H1 (cell line): ENCODE measurements at regions not wholly inside any gene's neighbourhood (a gene's known extent, or its start where the extent isn't known, plus 50 kb on each side); places are given as distances from the start of the nearest gene placed in this dataset.
A peak's percentile ranks its signal among the peaks of the same experiment; 100 is the strongest.
"Not testable (repeated sequence)": the region's sequence is repeated elsewhere in the genome, so short reads cannot be mapped to it uniquely, and the experiment has no call there.

Experiments used
- CTCF ChIA-PET: fragments of 300-600 bp; sonication (Branson Sonifier 250); formaldehyde crosslinking; loops from one replicate; lab custom pipeline; 2021; ENCODE audit not compliant: partially characterized antibody; lab: Charles Lee
- POLR2A ChIA-PET: fragments of 300-600 bp; sonication (Branson Sonifier 250); formaldehyde crosslinking; loops from one replicate; lab custom pipeline; 2021; ENCODE audit warnings: inconsistent platforms; ENCODE audit not compliant: partially characterized antibody; lab: Charles Lee
- DNase-seq, 2 experiments: peaks; one replicate each; pipeline versions ENCODE4 v3.0.0 to v3.0.0-alpha.2; 2010 to 2022; ENCODE audit warnings: low spot score in 2 of 2, low read depth in 1 of 2, mixed read lengths in 1 of 2
- FAIRE-seq: peaks from 2 replicates; lab custom pipeline; 2011; peaks lifted over from hg19 to GRCh38; lab: Jason Lieb, UNC
- H2AFZ ChIP-seq: 2 replicates; pipeline ENCODE4 v1.8.1; 2012; ENCODE audit warnings: low read length, inconsistent platforms
- H2AK5ac ChIP-seq: 2 replicates; pipeline ENCODE4 v1.6.1; 2013; ENCODE audit warnings: low read depth, low read length
- H2BK120ac ChIP-seq: replicated peaks from 2 replicates; pipeline ENCODE3; 2013; ENCODE audit warnings: low read depth, low read length, inconsistent platforms
- H2BK12ac ChIP-seq: 2 replicates; pipeline ENCODE4 v1.6.1; 2013; ENCODE audit warnings: low read depth, low read length
- H2BK15ac ChIP-seq: 2 replicates; pipeline ENCODE4 v1.6.1; 2013; ENCODE audit warnings: low read length
- H2BK20ac ChIP-seq: 2 replicates; pipeline ENCODE4 v1.6.1; 2013; ENCODE audit warnings: low read length
- H2BK5ac ChIP-seq: 2 replicates; pipeline ENCODE4 v1.6.1; 2013; ENCODE audit warnings: low read depth, low read length
- H3K14ac ChIP-seq: 2 replicates; pipeline ENCODE4 v1.6.1; 2013; ENCODE audit warnings: inconsistent platforms; ENCODE audit not compliant: insufficient read length
- H3K18ac ChIP-seq: 2 replicates; pipeline ENCODE4 v1.6.1; 2013; ENCODE audit warnings: low read length; ENCODE audit errors: extremely low read depth
- H3K23ac ChIP-seq: 2 replicates; pipeline ENCODE4 v1.6.1; 2013; ENCODE audit warnings: inconsistent platforms; ENCODE audit not compliant: insufficient read length
- H3K23me2 ChIP-seq: 2 replicates; pipeline ENCODE4 v1.6.1; 2013; ENCODE audit warnings: low read depth, low read length
- H3K27ac ChIP-seq: 2 replicates; pipeline ENCODE4 v1.6.1; 2011; ENCODE audit warnings: low read depth, low read length, inconsistent platforms
- H3K27me3 ChIP-seq, 4 experiments: replicated peaks in 1 of 4; 1 replicate in 1 of 4; 2 replicates in 3 of 4; pipeline versions ENCODE4 v1.6.1 to v1.8.1; 2011 to 2013; ENCODE audit warnings: low read length in 3 of 4, mild to moderate bottlenecking in 3 of 4, inconsistent platforms in 2 of 4, mixed read lengths in 2 of 4, moderate library complexity in 1 of 4; ENCODE audit not compliant: control insufficient read depth in 3 of 4, insufficient read depth in 3 of 4; ENCODE audit errors: extremely low read depth in 1 of 4
- H3K36me3 ChIP-seq, 4 experiments: 2 replicates each; pipeline versions ENCODE4 v1.6.1 to v1.8.1; 2011 to 2013; ENCODE audit warnings: mild to moderate bottlenecking in 4 of 4, low read length in 3 of 4, moderate library complexity in 2 of 4, control low read depth in 1 of 4, inconsistent platforms in 1 of 4; ENCODE audit not compliant: insufficient read depth in 4 of 4, control insufficient read depth in 2 of 4
- H3K4ac ChIP-seq: replicated peaks from 2 replicates; pipeline ENCODE3; 2013; ENCODE audit warnings: low read length, low read depth, mixed read lengths, inconsistent platforms; ENCODE audit not compliant: insufficient read length
- H3K4me1 ChIP-seq, 4 experiments: replicated peaks in 1 of 4; 1 replicate in 1 of 4; 2 replicates in 3 of 4; pipeline versions ENCODE4 v1.6.1 to v1.8.1; 2011 to 2013; ENCODE audit warnings: low read length in 3 of 4, inconsistent platforms in 2 of 4, mixed read lengths in 1 of 4; ENCODE audit not compliant: insufficient read depth in 4 of 4, control insufficient read depth in 3 of 4
- H3K4me2 ChIP-seq, 2 experiments: 2 replicates each; pipeline versions ENCODE4 v1.6.1 to v1.8.1; 2011 to 2013; ENCODE audit warnings: low read depth in 2 of 2, low read length in 2 of 2, control low read depth in 1 of 2, inconsistent platforms in 1 of 2, mild to moderate bottlenecking in 1 of 2; ENCODE audit not compliant: insufficient read depth in 1 of 2
- H3K4me3 ChIP-seq, 4 experiments: fragments of 200-600, 300-600 bp in 1 of 4; sonication (generic), shearing (Covaris generic), sonication (Bioruptor Twin) in 1 of 4; 2 replicates each; pipeline versions ENCODE4 v1.5.1 to v1.8.1; 2011 to 2016; ENCODE audit warnings: low read length in 4 of 4, low read depth in 3 of 4, control low read depth in 2 of 4, inconsistent platforms in 2 of 4, mild to moderate bottlenecking in 2 of 4, mixed read lengths in 1 of 4, moderate library complexity in 1 of 4; ENCODE audit not compliant: insufficient read depth in 2 of 4; ENCODE audit errors: extremely low read depth in 1 of 4
- H3K56ac ChIP-seq: replicated peaks from 2 replicates; pipeline ENCODE3; 2013; ENCODE audit warnings: low read depth, mild to moderate bottlenecking, mixed read lengths, low read length, inconsistent platforms; ENCODE audit not compliant: insufficient read length
- H3K79me1 ChIP-seq: 2 replicates; pipeline ENCODE4 v1.6.1; 2013; ENCODE audit warnings: low read depth, low read length, control low read depth
- H3K79me2 ChIP-seq, 2 experiments: 2 replicates each; pipeline versions ENCODE4 v1.6.1 to v1.8.1; 2012 to 2013; ENCODE audit warnings: low read length in 2 of 2, mild to moderate bottlenecking in 2 of 2, inconsistent platforms in 1 of 2; ENCODE audit not compliant: insufficient read depth in 2 of 2, control insufficient read depth in 1 of 2
- H3K9ac ChIP-seq, 4 experiments: replicated peaks in 1 of 4; 1 replicate in 1 of 4; 2 replicates in 3 of 4; pipeline versions ENCODE4 v1.6.1 to v1.8.1; 2011 to 2013; ENCODE audit warnings: low read depth in 3 of 4, low read length in 3 of 4, control low read depth in 2 of 4, mild to moderate bottlenecking in 2 of 4, moderate library complexity in 2 of 4, inconsistent platforms in 1 of 4; ENCODE audit errors: extremely low read depth in 1 of 4
- H3K9me3 ChIP-seq, 2 experiments: 2 replicates each; pipeline versions ENCODE4 v1.6.1 to v1.8.1; 2012 to 2013; ENCODE audit warnings: mild to moderate bottlenecking in 2 of 2, moderate library complexity in 2 of 2, control low read depth in 1 of 2, inconsistent platforms in 1 of 2, low read depth in 1 of 2, low read length in 1 of 2, mixed read lengths in 1 of 2; ENCODE audit not compliant: insufficient read depth in 2 of 2
- H4K20me1 ChIP-seq, 2 experiments: replicated peaks in 1 of 2; 2 replicates each; pipeline versions ENCODE3 to v1.8.1; 2011 to 2013; ENCODE audit warnings: inconsistent platforms in 2 of 2, low read length in 2 of 2, mild to moderate bottlenecking in 1 of 2; ENCODE audit not compliant: insufficient read depth in 2 of 2, control insufficient read depth in 1 of 2
- H4K5ac ChIP-seq: 2 replicates; pipeline ENCODE4 v1.6.1; 2013; ENCODE audit warnings: low read length, low read depth, mixed read lengths, inconsistent platforms; ENCODE audit not compliant: insufficient read length
- H4K8ac ChIP-seq: 2 replicates; pipeline ENCODE4 v1.8.0; 2013; ENCODE audit warnings: mild to moderate bottlenecking, moderate library complexity, low read length, inconsistent platforms; ENCODE audit not compliant: insufficient read depth; ENCODE audit errors: extremely low read depth
- H4K91ac ChIP-seq: replicated peaks from 2 replicates; pipeline ENCODE3; 2013; ENCODE audit warnings: low read length, mixed read lengths, inconsistent platforms; ENCODE audit not compliant: insufficient read length

DNA sequence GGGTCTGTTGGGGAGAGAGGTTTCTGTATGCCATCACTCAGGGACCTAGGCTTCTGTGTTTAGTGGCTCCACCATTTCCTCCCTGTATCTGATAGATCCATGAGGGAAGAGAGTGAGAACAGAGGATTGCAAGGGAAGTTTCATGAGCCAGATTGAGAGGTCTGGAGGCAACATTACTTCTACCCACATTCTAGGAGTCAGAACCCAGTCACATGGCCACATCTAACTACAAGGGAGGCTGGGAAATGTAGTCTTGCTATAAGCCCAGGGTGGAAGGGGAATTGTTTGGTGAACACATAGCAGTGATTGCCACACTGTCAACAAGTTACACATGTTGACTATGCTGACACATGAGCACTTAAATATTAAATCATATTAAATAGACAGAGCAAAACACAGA, 834.8 kb downstream of the C12orf50 start:
- H3K4me3 ChIP-seq, DNase-seq, CTCF ChIA-PET, H3K18ac ChIP-seq, H2BK15ac ChIP-seq, H3K9me3 ChIP-seq, H3K23me2 ChIP-seq, H2BK5ac ChIP-seq, H2AFZ ChIP-seq, H2AK5ac ChIP-seq, POLR2A ChIA-PET, H4K91ac ChIP-seq, H3K4me2 ChIP-seq, H3K27me3 ChIP-seq, H3K4me1 ChIP-seq, H3K79me2 ChIP-seq, H3K23ac ChIP-seq, H3K27ac ChIP-seq, H3K56ac ChIP-seq, H4K8ac ChIP-seq, H3K36me3 ChIP-seq, H4K20me1 ChIP-seq, H4K5ac ChIP-seq, H2BK120ac ChIP-seq, H3K9ac ChIP-seq, H3K14ac ChIP-seq, H2BK20ac ChIP-seq, H2BK12ac ChIP-seq, H3K79me1 ChIP-seq, H3K4ac ChIP-seq: not testable (repeated sequence)
- FAIRE-seq = peak; percentile 99
